GM21447 (cell line): ENCODE measurements at regions not wholly inside any gene's neighbourhood (a gene's known extent, or its start where the extent isn't known, plus 50 kb on each side); places are given as distances from the start of the nearest gene placed in this dataset.

Experiments
- ATAC-seq: cut with Tn5 transposase; IDR thresholded peaks from one replicate; pipeline ENCODE4 v1.9.1; 2021; ENCODE audit not compliant: unreplicated experiment

- no peak for ATAC-seq
Observed at GRCh38 chr6:139763468-139764210, 389.2 kb upstream of the CITED2 start.

- no peak for ATAC-seq
Observed at GRCh38 chr6:139762587-139763031, 388.2 kb upstream of the CITED2 start.

- ATAC-seq = no peak
Observed at GRCh38 chr6:139760128-139760527, 385.7 kb upstream of the CITED2 start.

- no peak for ATAC-seq
Observed at GRCh38 chr6:139759086-139759485, 384.6 kb upstream of the CITED2 start.

- ATAC-seq = no peak
Observed at GRCh38 chr6:139758209-139758611, 383.8 kb upstream of the CITED2 start.

GRCh38 chr6:139757784-139758183, 383.3 kb upstream of the CITED2 start:
- ATAC-seq = no peak

- no peak for ATAC-seq
Observed at GRCh38 chr6:139756381-139756780, 381.9 kb upstream of the CITED2 start.

- no peak for ATAC-seq
Observed at GRCh38 chr6:139754898-139755775, 380.7 kb upstream of the CITED2 start.

GRCh38 chr6:139753198-139753861, 378.9 kb upstream of the CITED2 start:
- no peak for ATAC-seq

GRCh38 chr6:139752086-139752485, 377.6 kb upstream of the CITED2 start:
- no peak for ATAC-seq

GRCh38 chr6:139751179-139751578, 376.7 kb upstream of the CITED2 start:
- ATAC-seq = no peak

- ATAC-seq = no peak
Observed at GRCh38 chr6:139748353-139749146, 374.1 kb upstream of the CITED2 start.

GRCh38 chr6:139747154-139747553, 372.7 kb upstream of the CITED2 start:
- ATAC-seq = no peak

GRCh38 chr6:139744891-139745290, 370.4 kb upstream of the CITED2 start:
- ATAC-seq = no peak

GRCh38 chr6:139743664-139744437, 369.4 kb upstream of the CITED2 start:
- no peak for ATAC-seq

GRCh38 chr6:139742671-139743070, 368.2 kb upstream of the CITED2 start:
- ATAC-seq = no peak

- ATAC-seq = no peak
Observed at GRCh38 chr6:139738801-139739455, 364.5 kb upstream of the CITED2 start.

- ATAC-seq = peak; percentile 78
Observed at GRCh38 chr6:139736325-139736906, 362.0 kb upstream of the CITED2 start.

GRCh38 chr6:139732451-139732850, 358.0 kb upstream of the CITED2 start:
- ATAC-seq = no peak
